ENCODE measurements at regions not wholly inside any gene's neighbourhood (a gene's known extent, or its start where the extent isn't known, plus 50 kb on each side); places are given as distances from the start of the nearest gene placed in this dataset.
"Not testable (repeated sequence)": the region's sequence is repeated elsewhere in the genome, so short reads cannot be mapped to it uniquely, and the experiment has no call there.

DNA sequence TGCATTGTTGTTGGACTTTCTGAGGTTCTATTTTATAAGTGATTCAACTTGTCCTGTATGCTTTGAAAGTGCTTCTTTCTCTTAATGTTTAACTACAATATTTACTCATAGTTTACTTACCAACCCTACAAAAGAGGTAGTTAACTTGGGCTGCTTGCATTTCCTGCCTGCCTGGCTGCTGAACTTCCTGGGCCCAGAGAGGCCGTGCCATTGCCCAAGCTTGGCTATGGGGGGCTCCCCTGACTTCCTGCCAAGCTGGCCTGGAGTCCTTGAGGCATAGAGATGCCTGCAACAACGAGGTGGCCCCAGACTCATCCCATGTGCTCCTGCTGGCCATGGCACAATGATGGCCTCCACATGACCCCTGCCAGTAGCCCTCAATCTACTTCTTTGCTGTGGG, 361.6 kb upstream of the PLD5 start:
- no peak overlapping the region for H3K4me3 ChIP-seq (ENCODE audit: low read depth, low read length)
- TF ChIP-seq, protein P1, sequence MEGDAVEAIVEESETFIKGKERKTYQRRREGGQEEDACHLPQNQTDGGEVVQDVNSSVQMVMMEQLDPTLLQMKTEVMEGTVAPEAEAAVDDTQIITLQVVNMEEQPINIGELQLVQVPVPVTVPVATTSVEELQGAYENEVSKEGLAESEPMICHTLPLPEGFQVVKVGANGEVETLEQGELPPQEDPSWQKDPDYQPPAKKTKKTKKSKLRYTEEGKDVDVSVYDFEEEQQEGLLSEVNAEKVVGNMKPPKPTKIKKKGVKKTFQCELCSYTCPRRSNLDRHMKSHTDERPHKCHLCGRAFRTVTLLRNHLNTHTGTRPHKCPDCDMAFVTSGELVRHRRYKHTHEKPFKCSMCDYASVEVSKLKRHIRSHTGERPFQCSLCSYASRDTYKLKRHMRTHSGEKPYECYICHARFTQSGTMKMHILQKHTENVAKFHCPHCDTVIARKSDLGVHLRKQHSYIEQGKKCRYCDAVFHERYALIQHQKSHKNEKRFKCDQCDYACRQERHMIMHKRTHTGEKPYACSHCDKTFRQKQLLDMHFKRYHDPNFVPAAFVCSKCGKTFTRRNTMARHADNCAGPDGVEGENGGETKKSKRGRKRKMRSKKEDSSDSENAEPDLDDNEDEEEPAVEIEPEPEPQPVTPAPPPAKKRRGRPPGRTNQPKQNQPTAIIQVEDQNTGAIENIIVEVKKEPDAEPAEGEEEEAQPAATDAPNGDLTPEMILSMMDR (IDR thresholded peaks at IDR 0.05; ENCODE audit: insufficient read depth, low read depth, low read length, missing control alignments), result no peak
- no peak for DNase-seq (ENCODE audit: low read depth)

DNA sequence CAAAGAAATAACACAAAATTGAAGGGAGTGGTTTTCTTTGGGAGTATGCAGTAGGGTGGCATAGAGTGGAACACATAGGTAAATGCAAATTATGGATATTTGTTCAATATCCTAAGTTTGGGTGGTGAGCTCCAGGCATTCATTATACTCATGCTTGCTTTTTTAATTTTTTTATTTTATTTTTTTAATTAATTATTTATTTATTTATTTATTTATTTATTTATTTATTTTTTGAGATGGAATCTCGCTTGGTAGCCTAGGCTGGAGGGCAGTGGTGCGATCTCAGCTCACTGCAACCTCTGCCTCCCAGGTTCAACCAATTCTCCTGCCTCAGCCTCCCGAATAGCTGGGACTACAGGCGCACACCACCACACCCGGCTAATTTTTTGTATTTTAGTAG, 355.5 kb upstream of the PLD5 start:
- not testable (repeated sequence) for H3K4me3 ChIP-seq (ENCODE audit: low read depth, low read length); DNase-seq (ENCODE audit: low read depth)

DNA sequence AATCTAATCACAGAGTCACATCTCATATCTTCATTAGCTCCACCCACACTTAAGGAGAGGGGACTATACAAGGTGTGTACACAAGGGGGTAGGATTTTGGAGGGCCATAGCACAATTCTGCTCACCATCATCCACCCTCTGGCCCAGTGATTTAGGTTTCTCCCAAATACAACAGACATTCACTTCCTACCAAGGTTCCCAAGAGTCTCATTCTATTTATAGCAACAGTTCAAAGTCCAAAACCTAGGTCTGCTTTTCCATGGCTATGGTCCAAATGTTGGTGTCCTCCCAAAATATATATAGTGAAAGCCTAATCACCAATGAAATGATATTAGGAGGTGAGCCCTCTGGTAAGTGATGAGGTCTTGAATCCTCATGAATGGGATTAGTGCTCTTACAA, 353.2 kb upstream of the PLD5 start:
- TF ChIP-seq, protein P1 (IDR thresholded peaks at IDR 0.05; ENCODE audit: insufficient read depth, low read depth, low read length, missing control alignments), result no peak

DNA sequence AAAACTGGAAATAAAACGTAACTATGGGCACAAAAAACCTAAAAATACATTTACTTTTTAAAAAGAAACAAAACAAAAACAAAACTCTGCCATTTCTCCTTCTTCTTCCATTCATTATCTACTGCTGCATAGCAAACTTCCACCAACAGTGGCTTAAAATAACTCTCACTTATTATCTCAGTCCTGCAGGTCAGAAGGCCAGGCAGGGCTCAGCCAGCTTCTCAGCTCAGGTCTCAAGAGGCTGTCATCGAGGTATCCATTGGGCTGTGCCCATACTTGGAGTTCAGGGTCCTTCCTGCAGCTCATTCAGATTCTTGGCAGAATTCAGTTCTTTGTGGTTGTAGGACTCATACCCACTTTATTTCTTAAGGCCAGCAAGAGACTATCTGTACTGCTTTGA, 352.7 kb upstream of the PLD5 start:
- no peak for DNase-seq (ENCODE audit: low read depth)

More for the DNA sequence above, 353.2 kb upstream of the PLD5 start:
- no peak overlapping the region for H3K4me3 ChIP-seq (ENCODE audit: low read depth, low read length)
- DNase-seq (ENCODE audit: low read depth), result no peak

DNA sequence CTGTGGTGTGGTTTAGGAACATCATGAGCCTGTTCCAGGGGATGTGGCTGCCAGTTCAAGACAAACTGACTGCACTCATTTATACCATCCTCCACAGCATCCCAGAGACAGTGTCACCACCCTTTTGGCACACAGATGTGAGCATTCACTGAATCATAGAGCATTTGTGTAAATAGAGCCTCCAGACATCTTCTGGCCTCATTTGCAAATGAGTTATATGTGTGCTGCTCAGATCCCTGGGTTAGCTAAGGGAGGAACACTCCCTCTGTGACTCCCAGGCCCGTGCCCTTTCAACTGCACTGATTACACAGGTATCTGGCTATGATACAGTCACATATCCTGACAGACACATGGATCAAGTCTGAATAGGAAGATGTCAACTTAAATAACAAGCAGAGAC, 351.5 kb upstream of the PLD5 start:
- TF ChIP-seq, protein P1 (IDR thresholded peaks at IDR 0.05; ENCODE audit: insufficient read depth, low read depth, low read length, missing control alignments), result no peak
- H3K4me3 ChIP-seq (ENCODE audit: low read depth, low read length), result no peak overlapping the region
- no peak for DNase-seq (ENCODE audit: low read depth)

More for the DNA sequence above, 352.7 kb upstream of the PLD5 start:
- H3K4me3 ChIP-seq (ENCODE audit: low read depth, low read length), result no peak overlapping the region
- TF ChIP-seq, protein P1 (IDR thresholded peaks at IDR 0.05; ENCODE audit: insufficient read depth, low read depth, low read length, missing control alignments), result no peak

DNA sequence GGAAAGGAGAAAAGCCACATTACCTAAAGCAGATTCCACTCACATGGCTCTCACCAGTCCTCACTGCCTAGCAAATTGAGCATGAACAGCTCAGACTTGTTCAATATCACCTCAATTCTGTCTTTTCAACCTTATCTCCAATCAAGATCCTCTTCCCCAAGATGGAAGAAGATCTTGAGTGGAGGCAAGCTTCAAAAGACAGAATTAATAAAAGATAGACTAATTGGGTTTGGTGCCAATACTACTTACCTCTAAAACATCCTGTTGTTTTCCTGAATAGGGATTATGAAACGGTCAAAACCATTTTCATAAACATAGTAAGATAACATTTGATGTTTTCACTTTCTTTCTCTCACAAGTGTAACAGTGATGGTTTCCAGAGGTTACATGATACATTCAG, 349.2 kb upstream of the PLD5 start:
- no peak overlapping the region for H3K4me3 ChIP-seq (ENCODE audit: low read depth, low read length)
- TF ChIP-seq, protein P1 (IDR thresholded peaks at IDR 0.05; ENCODE audit: insufficient read depth, low read depth, low read length, missing control alignments), result no peak
- no peak for DNase-seq (ENCODE audit: low read depth)

DNA sequence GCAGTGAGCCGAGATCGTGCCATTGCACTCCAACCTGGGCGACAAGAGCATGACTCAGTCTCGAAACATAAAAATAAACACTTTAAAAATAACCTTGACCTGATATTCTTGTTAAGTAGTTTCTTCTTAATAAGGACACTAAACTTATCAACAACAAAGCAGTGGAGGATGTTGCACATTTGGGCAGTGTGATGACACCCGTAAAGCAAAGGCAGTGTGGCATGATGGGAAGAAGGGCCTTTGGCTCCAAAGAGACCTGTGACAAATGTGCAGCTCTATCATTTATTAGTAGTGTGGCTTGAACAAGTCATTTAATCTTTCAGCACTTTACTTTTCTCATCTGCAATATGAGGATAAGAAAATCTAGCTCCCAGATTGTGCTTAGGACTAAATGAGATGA, 348.0 kb upstream of the PLD5 start:
- H3K4me3 ChIP-seq (ENCODE audit: low read depth, low read length), result no peak overlapping the region
- TF ChIP-seq, protein P1 (IDR thresholded peaks at IDR 0.05; ENCODE audit: insufficient read depth, low read depth, low read length, missing control alignments), result no peak
- DNase-seq (ENCODE audit: low read depth), result no peak

Data from GM12865 (cell line).